ENCODE measurements at regions not wholly inside any gene's neighbourhood (a gene's known extent, or its start where the extent isn't known, plus 50 kb on each side); places are given as distances from the start of the nearest gene placed in this dataset.

- CTCF ChIA-PET: interaction anchor here (0.6 kb wide), 1 partner anchor 367 kb away, joined by 4 read pairs; no protein-coding TSS in a partner anchor
- POLR2A ChIA-PET (ENCODE audit: low non-redundant PET): no interaction called here
- no peak overlapping the region for H3K27ac ChIP-seq
- DNase-seq (ENCODE audit: low spot score): no peak
- TF ChIP-seq, protein P1, sequence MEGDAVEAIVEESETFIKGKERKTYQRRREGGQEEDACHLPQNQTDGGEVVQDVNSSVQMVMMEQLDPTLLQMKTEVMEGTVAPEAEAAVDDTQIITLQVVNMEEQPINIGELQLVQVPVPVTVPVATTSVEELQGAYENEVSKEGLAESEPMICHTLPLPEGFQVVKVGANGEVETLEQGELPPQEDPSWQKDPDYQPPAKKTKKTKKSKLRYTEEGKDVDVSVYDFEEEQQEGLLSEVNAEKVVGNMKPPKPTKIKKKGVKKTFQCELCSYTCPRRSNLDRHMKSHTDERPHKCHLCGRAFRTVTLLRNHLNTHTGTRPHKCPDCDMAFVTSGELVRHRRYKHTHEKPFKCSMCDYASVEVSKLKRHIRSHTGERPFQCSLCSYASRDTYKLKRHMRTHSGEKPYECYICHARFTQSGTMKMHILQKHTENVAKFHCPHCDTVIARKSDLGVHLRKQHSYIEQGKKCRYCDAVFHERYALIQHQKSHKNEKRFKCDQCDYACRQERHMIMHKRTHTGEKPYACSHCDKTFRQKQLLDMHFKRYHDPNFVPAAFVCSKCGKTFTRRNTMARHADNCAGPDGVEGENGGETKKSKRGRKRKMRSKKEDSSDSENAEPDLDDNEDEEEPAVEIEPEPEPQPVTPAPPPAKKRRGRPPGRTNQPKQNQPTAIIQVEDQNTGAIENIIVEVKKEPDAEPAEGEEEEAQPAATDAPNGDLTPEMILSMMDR (conservative IDR thresholded peaks at IDR 0.05; ENCODE audit: low read depth): no peak
These were observed 571.3 kb upstream of the MIR17HG start for GRCh38 chr13:90776051-90776748.

- CTCF ChIA-PET: no interaction called here
- TF ChIP-seq, protein P1 (conservative IDR thresholded peaks at IDR 0.05; ENCODE audit: low read depth): no peak
- POLR2A ChIA-PET (ENCODE audit: low non-redundant PET): no interaction called here
- H3K27ac ChIP-seq: no peak overlapping the region
- no peak for DNase-seq (ENCODE audit: low spot score)
These were observed 564.2 kb upstream of the MIR17HG start for GRCh38 chr13:90783273-90783672.

DNA sequence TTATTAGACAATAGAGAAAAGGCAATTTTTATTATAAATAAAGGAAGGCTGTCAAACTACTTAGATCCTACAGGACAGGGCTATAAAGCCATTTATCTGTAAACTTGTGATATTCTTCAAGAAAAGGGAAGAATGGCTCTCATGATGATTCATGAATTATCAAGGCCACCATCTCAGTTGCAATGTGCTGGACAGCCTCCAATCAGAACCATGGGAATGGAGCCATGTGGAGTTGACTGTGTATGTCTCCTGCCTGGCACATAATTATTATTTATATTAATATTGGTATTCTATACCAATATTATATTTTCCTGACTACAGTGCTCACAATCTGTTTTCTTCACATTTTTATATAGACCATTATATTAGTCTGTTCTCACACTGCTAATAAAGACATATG lies 560.5 kb upstream of the MIR17HG start:
- CTCF ChIA-PET: no interaction called here
- no peak overlapping the region for H3K27ac ChIP-seq
- POLR2A ChIA-PET (ENCODE audit: low non-redundant PET): no interaction called here
- DNase-seq (ENCODE audit: low spot score): no peak
- TF ChIP-seq, protein P1 (conservative IDR thresholded peaks at IDR 0.05; ENCODE audit: low read depth): no peak

GRCh38 chr13:90792335-90792734 lies 555.2 kb upstream of the MIR17HG start:
- CTCF ChIA-PET: no interaction called here
- POLR2A ChIA-PET (ENCODE audit: low non-redundant PET): no interaction called here
- H3K27ac ChIP-seq: no peak overlapping the region
- TF ChIP-seq, protein P1 (conservative IDR thresholded peaks at IDR 0.05; ENCODE audit: low read depth): no peak
- peak; percentile 14 for DNase-seq (ENCODE audit: low spot score)

DNA sequence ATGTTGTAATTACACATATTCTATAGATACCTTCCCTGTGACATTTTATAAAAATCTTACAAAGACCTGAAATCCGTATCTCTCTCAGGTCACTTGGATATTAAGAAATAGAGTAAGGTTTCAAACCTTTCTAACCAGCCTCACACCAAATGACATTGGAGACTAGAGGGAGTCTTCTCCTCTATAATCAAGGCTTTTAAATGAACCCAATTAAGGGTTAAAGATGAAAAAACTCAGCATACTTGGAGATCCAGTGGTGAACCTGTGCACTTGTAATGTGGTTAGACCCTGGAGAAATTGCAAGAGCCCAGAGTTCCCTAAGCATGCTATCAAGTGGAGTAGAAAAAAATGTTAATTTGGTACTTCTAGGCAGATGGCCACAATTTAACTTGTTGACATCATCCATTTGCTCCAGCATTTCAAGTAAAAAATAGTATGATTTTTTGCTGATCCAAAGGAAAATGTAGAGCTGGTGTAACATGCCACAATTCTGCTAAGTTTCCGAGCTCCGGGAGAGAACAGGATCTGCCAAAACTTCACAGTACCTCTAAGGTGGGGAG lies 554.1 kb upstream of the MIR17HG start:
- POLR2A ChIA-PET (ENCODE audit: low non-redundant PET): no interaction called here
- H3K27ac ChIP-seq: no peak overlapping the region
- DNase-seq (ENCODE audit: low spot score): no peak
- TF ChIP-seq, protein P1 (conservative IDR thresholded peaks at IDR 0.05; ENCODE audit: low read depth): no peak
- CTCF ChIA-PET: interaction anchor here (1.5 kb wide), 1 partner anchor 20 kb away, joined by 4 read pairs; no protein-coding TSS in a partner anchor

DNA sequence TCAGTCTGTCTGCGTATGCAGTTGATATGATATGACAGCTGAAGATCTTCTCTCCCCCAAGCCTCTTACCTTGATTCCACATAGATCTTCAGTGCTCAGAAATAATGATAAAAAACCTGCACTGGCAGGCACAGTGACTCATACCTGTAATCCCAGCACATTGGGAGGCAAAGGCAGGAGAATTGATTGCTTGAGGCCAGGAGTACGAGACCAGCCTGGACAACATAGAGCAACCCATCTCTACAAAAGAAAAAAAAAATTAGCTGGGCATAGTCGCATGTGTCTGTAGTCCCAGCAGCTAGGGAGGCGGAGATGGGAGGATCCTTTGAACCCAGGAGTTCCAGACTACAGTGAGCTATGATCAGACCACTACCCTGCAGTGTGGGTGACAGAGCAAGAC lies 551.0 kb upstream of the MIR17HG start:
- no peak overlapping the region for H3K27ac ChIP-seq
- TF ChIP-seq, protein P1 (conservative IDR thresholded peaks at IDR 0.05; ENCODE audit: low read depth): no peak
- ChIA-PET POLR2A (ENCODE audit: low non-redundant PET) (no interaction called here), CTCF (no interaction called here)
- DNase-seq (ENCODE audit: low spot score): no peak

All from RWPE1 (cell line).